ENCODE measurements at regions not wholly inside any gene's neighbourhood (a gene's known extent, or its start where the extent isn't known, plus 50 kb on each side); places are given as distances from the start of the nearest gene placed in this dataset.

DNA sequence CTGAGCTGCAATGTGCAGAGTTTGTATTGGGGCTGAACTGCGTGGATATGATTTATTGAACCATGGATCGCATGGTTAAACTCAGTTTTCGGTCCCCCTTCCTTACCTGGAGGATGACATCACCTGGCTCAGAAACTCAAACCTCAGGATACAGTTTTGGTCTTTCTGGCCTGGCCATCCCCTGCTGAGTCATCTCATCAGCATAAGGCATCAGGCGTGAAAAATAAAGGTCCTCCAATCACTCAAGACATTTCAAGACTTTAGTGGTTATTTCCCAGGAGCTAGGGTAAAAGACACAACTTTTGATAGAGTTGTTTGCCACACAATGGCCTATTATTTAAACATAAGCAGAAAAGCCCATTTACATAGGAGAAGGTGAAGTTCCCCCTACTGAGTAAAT is 631.1 kb upstream of the TMEM132C start:
- TF ChIP-seq GATA2 (IDR thresholded peaks at IDR 0.05; ENCODE audit: low read depth, low read length) = no peak
- TF ChIP-seq GATA3 (IDR thresholded peaks at IDR 0.05; ENCODE audit: low read depth, low read length) = no peak

Measured in SH-SY5Y (cell line).